NCI-H1092 treated with DMSO at 0.1 percent for 48 hours (cell line): ENCODE measurements at regions not wholly inside any gene's neighbourhood (a gene's known extent, or its start where the extent isn't known, plus 50 kb on each side); places are given as distances from the start of the nearest gene placed in this dataset.
"Not testable (repeated sequence)": the region's sequence is repeated elsewhere in the genome, so short reads cannot be mapped to it uniquely, and the experiment has no call there.

Experiments used
- DNase-seq: peaks from one replicate; lab custom pipeline; 2025; lab: John Stamatoyannopoulos, UW

DNA sequence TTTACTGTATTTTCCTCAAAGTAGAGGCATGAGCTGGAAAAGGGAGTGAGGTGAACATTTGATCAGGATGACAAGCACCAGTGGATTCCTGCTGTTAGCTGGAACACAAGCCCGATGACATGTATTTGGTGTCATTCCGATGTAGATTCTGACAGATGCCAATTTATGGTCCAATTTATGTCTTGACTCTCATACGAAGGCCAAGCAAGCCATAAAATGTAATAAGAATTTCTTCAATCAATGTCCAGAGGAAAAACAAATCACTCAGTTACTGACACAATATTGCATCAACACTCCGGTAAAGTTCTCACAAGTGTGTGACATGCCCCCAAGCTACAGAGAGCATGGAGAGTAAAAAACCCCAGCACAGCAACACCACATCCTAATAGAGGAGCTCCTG, 138.3 kb upstream of the ZNF521 start:
- no peak for DNase-seq

DNA sequence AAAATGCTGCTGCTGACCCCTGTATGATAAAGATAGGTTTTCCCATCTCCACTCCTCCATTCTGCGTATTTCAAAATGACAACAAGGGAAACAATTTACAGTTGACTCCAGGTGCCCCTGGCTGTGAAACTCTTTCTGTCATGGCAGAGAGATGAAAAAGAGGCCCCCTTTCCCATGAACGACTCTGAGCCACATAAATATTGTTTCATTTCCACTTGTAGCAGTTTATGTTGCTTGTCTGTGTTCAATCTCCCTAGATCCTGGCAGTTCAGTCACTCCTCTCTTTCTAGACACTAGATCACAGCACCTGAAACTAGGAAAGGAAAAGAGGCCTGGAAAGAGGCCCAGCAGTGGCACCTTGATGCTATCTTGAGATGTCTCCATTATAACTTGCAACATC, 121.0 kb upstream of the ZNF521 start:
- no peak for DNase-seq

DNA sequence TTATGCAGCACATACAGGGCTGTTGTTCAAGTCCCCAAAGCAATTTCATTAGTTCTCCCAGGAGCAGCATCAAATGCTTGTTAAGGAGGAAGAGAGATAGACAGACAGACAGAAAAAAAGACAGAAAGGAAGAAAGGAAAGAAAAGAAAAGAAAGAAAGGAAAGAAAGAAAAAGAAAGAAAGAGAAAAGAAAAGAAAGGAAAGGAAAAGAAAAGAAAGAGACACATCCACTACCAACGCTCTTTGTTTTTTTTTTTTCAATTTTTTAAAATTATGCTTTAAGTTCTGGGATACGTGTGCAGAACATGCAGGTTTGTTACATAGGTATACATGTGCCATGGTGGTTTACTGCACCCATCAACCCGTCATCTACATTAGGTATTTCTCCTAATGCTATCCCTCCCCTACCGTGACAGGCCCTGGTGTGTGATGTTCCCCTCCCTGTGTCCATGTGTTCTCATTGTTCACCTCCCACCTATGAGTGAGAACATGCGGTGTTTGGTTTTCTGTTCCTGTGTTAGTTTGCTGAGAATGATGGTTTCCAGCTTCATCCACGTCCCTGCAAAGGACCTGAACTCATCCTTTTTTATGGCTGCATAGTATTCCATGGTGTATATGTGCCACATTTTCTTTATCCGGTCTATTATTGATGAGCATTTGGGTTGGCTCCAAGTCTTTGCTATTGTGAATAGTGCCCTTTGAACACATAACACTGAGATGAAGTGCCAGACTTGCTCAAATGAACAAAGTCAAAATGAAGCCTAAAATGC, 119.0 kb upstream of the ZNF521 start:
- not testable (repeated sequence) for DNase-seq

DNA sequence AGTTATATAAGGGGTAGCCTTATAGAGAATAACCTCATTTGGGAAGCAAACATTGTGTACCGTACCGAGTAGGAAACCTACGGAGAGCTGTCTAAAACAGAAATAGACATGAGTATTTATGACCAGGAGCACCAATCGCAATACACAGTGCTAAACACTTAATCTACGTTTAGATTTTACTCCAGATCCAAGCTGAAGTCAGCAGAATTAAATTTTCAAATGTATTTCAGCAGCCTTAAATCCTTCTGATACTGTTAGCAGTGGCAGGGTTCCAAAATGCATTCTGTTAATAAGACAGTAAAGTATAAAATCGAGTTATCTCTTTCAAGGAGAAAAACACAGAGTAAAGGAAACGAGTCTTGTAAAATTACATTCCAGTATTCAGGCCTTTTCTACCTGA, 118.1 kb upstream of the ZNF521 start:
- no peak for DNase-seq

DNA sequence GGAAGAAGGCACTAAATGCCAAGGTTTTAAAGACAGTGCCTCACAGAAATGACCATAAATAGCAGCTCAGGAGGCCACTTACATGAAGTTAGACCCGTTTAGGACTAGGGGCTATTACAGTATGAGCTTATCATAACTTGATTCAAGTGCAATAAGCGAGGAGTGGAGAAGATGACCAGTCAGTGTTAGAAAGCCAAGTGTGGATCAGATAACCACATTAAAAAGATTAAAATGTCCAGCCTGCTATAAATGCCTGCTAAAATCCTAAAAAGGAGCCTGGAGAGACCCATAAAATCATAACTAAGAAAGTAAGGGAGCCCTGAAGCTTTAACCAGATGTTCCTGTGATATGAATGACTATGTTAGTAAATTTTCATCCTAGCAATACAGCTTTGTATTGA, 117.5 kb upstream of the ZNF521 start:
- DNase-seq: no peak

DNA sequence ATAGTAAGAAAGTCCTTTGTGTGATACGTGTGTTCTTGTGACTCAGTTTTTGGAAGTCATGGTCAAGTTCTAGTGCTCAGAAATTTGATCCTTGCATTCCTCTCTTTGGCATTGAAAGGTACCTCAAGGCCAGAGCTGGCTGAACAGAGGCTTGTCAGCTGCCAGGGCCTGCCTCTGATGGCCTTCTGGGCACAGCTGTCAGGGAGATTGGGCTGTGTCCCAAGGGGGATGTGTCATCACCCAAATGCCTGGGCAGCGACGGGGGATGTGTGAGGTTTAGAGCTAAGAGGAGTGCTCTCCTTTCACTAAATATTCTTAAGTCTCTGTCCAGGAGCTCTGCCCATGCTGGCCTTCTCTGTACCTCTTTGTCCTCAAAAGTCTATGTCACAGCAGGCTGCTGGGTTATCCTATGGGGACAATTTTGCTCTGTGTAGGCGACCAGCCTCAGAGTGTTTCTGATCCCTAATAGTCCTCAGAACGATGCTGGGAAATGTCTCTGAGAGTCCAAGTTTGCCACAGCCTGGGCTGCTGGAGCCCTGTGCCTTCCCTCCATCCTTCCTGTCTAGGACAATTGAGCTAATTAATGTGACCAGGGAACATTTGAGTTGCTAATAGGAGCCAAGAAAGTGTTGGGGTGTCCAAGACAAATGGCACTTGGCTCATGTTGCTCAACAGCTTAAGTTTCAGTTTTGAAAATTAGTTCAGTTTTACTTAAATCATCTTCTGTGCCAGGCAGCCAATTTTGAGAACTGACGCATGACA, 115.4 kb upstream of the ZNF521 start:
- DNase-seq: no peak

DNA sequence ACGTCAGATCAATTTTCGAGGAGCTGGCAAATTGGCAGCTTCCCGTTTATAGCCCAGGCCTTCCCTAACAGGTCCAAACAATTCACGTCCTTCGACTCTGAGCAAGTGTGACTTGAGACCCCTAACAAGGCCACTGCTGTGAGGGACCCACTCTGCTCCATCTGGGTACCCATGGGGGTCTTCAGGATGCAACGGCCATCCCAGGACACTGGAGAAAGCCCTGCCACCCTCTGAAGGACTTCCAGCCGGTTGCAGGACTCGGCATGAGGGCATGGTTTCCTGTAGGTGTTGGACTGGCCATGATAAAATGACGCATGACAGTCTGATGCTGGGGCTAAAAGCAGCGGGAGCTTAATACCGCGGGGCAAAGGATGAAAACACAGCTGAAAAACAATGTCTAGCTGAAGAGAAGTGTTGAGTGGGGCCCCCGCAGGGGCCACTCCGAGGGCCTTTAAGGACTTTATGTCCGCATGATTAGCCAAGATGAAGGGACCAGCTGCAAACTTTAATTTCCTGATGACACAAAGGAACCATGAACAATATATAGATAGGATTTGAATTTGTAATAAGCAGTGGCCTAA, 113.3 kb upstream of the ZNF521 start:
- no peak for DNase-seq

DNA sequence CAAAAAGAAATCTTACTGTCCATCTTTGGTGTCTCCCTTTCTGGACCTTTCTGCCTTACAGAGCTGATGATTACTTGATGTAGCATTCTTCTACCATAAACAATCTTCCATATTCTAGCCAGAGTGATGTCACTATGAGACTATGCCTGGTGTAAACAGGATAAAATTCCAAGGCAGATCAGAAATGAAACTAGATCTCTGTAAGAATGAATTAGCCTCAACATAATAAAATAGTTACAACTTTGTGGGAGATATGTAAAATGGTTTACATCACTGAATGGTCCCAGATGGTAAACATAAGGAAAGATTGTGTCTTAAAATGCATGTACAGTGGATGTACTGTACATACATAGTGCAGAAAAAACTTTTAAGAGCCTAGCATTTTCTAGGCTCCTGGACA, 112.3 kb upstream of the ZNF521 start:
- no peak for DNase-seq

DNA sequence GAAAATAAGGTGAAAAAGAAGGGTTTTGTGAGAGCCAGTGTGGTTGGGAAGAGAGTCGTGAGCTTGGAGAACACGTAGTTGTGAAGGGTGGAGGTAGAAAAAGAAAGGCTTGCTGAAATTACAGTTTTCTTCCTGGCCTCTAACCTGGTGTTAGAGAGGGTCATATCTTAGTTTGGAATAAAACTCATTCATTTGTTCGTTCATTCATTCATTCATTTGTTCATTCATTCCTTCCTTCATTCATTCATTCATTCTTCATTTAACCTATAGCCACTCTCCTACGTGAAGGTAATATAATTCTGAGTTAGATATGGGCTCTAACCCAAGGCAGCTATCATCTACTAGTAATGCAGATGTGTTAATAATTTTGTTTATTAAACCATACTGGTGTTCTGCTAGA, 111.8 kb upstream of the ZNF521 start:
- DNase-seq: no peak

DNA sequence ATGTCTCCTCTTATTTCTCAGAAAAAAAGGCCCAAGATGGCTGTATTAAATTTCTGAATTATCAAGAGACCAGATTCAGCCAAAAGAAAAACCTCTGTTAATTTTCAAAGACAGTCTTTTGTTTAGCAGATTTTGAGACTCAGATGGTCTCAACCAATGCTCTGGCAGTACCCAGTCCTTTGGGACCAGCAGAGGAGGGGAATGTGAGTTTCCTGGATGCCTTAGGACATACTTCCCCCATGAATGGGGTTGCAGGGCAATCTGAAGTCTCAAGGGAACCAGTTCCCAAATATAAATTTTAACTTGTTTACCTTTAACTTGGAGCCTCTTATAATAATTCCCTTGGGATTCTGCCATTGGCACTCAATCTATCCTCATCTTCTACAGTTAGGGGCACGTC, 107.8 kb upstream of the ZNF521 start:
- no peak for DNase-seq

DNA sequence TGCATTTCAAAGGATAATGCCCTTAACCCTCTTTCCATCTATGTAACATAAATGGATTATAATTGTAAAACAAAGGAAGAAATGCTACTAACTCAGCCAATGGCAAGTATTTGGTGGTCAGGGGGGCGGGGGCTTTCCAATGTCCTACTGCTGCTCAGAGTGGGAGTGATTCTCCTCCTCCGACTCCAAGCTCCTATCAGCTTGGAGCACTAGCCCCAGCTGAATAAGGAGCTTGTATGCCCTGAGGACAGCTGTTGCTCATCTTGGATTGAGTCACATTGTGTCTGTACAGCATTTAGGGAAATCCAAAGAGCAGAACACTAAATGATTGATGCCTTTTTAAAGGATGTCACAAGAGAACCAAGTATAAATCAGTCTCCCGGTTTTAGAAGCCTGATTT, 105.6 kb upstream of the ZNF521 start:
- no peak for DNase-seq

DNA sequence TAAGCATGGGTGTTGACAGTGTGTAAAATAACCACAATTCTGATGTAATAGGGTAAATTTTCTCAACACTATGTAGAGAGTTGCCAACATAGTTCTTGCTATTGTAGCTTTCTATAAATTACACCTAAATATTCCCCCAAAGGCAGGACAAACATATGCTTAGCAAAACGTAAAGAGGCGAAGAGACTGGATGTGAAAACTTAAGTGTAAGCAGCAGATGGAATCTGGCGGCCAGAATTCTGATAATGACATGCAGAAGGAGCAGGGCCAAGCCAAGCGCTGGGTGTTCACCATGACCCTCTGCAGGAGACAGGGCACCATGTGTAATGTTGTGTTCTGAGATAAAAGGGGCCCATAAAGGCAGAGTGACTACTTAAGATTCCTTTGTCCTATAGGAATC, 105.2 kb upstream of the ZNF521 start:
- DNase-seq: no peak

DNA sequence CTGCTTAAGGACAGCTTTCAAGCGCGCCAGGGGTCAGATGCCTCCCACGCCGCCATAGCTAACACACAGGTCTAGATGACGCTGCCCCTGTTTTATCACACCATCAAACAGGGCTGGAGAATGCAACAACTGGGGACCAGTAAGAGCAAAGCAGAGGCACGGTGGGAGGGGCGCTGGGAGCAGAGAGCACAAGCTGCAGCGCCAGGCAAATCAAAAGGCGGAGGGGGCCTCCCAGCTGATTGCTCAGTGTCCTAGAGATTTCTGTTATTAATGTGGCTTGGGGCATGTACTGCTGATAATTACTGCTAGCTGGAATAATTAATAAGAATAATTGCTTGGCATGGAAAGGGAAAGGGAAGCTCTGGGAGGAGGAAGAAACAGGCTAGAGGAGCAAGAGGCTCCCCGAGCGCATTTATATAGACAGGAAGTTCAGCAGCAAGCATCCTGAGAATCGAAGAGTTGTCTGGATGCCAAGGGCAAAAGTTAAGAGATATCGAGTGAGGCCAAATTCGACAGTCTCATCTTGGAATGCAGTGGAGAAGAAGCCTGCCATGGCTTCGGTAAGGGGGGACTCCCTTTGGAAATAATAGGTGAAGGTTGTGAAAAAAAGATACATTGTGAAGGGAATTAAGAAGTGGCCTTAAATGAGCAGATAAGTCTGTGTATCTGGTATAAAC, 104.5 kb upstream of the ZNF521 start:
- no peak for DNase-seq

DNA sequence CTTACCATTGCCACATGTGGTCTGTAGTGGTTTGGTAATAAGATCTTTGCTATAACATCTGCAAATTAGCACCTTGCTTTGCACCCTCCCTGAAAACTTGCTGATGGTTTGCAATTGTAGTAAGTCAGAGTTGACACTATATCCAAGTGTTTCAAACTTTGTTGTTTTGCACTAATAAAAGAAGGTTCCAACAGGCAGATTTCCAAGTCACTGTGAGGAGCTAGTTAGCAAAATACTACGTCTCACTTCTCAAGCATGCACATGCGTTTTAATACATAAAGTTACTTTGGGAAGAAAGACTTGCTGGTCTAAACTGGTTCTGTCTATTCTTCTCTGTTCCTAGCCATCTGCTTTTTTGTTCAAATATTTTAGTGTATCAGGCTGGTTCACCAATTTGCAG, 103.7 kb upstream of the ZNF521 start:
- DNase-seq: no peak

DNA sequence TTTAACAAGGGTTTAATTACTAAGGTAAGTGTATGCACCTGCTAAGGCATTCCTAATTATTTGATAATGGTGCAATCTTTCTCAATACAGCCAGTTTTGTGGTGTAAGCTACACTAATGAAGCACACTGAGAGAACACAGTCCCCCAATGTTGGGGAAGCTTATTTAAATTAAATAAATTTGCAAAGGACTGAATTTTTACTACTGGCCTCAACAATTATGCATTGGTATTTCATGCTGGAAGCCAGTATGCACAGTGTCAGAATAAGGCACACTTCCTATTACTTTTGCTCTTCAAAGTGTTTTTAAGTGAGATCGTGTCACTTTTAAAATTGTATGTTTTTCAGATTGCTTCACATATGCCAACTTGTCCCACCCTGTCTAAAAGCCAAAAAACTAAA, 103.2 kb upstream of the ZNF521 start:
- no peak for DNase-seq

DNA sequence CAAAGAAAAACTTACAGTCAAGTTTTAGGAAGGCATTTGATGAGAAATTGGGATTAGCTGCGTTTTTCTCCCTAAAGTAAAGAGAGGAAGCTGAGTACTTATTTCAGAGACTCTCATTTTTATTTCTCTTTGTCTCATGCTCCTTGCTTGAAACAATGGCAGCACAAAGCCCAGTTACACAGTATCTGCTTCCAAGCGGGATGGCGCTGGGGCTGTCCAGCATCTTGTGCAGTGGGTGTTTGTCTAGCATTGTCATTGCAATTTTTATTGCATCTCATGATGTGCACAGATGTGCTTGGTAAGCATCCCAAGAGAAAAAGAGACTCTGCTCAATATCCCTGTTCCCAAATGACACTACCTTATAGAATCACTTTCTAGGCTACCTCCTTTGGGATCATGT, 102.8 kb upstream of the ZNF521 start:
- DNase-seq: no peak

DNA sequence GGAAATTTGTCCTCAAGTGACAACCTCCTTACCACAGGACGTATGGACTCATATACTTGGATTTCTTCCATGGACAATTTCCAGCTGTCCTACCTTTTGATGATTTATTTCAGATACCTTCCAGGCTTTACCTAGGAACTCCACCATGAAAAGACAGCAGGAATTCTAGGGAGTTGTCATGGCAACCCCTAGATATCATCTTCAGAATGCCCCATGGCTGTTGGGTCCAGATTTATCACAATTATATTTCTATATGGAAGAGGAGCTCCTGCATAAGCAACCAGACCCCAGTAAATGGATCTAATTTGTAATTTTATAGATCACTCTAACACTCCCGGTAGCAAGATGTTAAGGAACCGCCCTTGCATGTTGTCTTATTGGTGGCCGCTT, 102.3 kb upstream of the ZNF521 start:
- no peak for DNase-seq

DNA sequence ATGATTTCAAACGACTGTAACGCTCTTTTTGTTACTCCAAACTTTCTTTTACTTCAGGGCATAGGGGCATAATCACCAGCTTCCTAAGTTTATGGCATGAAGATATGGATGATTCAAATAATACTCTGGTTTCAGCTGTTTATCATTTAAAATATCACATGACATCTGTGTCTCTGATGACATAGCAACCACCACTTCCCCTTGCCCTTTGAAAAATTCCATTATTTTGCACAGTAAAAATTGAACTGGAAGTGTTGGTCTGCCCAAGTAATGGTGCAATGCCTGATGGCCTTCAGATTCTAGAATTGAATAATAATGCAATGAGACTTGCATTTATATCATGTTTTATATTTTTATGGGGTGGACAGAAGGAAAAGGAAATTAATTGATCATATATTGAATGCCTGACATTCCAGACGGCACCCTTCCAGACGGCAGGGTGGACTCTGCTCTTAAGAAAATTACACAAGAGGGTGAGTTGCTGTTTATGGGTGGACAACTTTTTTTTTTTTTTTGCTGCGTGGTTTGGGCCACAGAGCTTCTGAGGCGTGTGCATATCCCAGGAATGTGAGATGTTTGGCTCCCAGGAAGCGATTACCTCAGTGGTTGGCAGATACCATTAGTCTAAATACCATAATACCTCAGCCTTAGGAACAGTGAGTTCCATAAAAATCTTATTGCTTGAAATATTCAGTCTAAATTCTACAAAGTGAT, 101.7 kb upstream of the ZNF521 start:
- no peak for DNase-seq

DNA sequence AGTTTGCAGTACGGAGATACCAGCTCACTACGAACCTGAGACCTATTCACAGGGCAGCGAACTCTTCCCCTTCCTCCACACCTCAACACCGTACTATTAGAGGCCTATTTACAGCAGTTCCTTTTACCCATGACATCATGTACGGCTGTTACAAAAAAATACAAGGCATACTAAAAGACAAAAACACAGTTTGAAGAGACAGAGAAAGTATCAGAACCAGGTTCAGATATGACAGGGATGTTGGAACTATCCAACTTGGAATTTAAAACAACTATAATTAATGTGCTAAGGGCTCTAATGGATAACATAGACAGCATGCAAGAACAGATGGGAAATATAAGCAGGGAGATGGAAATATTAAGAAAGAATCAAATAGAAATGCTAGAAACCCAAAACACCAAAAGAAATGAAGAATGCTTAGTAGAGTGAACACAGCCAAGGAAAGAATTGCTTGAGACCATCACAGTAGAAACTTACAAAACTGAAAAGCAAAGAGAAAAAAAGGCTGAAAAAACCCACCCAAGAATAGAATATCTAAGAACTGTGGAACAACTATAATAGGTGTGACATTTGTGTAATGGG, 99.2 kb upstream of the ZNF521 start:
- DNase-seq: no peak

DNA sequence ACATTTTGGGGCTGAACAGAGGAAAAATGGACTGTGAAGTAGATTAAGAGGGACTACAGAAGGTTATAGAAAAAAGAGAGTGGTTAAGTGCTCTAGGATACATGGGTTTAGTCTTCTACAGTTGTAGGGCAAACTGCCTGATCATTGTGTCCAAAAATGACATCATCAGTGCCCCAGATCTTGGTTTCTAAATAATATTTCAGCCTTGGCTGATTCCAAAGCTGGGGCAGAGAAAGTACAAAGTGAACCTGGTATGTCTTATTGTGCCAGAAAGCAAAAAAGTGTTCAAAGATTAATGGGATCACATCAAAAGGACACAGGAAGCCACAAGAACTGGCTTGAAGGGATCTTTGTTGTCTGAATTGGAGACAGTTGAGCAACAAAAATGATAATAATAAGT, 97.1 kb upstream of the ZNF521 start:
- no peak for DNase-seq

DNA sequence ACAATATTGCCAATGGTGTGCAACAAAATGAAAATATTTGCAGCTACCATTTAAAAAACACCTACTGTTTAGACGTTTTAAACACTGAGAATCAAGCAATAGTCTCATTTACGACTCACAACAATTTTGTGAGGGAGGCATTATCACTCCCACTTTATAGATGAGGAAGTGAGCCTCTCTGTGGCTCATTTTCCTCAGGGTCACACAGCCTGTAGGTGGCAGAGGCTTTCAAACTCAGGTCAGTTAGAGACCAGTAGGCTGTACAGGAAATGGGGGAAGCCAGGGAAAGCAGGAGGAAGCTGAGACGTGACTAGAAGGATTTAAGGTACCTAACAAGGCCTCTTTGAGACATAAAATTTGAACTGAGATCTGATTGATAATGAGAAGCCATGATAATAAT, 95.0 kb upstream of the ZNF521 start:
- DNase-seq: no peak

DNA sequence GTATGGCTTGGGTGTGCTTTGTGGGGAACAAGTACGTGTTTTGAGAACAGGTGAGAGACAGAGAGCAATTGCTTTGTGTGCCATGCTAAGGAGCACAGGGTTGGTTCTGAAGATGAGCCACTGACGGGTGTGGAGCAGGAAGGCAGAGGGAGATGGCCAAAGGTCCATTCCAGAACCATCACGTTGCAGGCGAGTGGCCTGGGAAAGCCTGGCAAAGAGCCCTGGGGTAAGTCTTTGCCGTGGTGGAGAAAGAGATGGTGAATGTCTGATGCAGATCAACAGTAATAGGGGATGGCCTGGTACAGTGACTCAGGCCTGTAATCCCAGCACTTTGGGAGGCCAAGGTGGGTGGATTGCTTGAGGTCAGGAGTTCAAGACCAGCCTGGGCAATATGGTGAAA, 93.5 kb upstream of the ZNF521 start:
- no peak for DNase-seq
